ENCODE measurements at regions not wholly inside any gene's neighbourhood (a gene's known extent, or its start where the extent isn't known, plus 50 kb on each side); places are given as distances from the start of the nearest gene placed in this dataset.

DNA sequence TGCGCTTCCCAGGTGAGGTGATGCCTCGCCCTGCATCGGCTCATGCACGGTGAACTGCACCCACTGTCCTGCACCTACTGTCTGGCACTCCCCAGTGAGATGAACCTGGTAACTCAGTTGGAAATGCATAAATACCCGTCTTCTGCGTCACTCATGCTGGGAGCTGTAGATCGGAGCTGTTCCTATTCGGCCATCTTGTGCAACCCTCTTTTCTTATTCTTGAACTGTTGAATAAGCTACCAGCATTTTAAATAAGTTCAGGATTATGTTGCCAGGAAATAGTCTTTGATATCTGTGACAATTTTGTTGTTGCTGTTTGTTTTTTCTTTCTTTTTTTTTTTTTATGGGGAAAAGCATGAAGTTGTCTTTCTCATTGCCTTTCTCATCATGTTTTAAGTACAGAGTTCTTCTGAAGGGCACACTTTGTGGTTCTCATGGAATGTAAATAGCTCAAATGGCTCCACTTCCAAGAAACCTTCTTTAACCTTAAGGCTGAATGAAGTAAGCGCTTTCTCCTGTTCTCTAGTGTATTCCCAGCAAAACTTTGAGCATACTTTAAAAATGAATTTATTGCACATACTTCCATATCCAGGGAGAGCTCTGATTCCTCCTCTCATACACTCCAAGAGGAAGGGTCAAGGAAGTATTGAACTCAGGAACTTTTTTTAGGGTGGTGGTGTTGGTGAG lies 468.0 kb upstream of the TBL1XR1 start:
- WGBS = 96% methylated on average over 9 of the region's 9 CpGs
- Histone ChIP-seq H3K27ac (ENCODE audit: low read depth) (no peak overlapping the region), H3K36me3 (ENCODE audit: insufficient read depth) (no peaks in the 10 kb centered on the region), H3K4me1 (ENCODE audit: insufficient read depth) (no peaks in the 10 kb centered on the region), H3K4me3 (ENCODE audit: low read depth, low read length) (no peak overlapping the region)
- DNase-seq (ENCODE audit: extremely low spot score) = no peak

DNA sequence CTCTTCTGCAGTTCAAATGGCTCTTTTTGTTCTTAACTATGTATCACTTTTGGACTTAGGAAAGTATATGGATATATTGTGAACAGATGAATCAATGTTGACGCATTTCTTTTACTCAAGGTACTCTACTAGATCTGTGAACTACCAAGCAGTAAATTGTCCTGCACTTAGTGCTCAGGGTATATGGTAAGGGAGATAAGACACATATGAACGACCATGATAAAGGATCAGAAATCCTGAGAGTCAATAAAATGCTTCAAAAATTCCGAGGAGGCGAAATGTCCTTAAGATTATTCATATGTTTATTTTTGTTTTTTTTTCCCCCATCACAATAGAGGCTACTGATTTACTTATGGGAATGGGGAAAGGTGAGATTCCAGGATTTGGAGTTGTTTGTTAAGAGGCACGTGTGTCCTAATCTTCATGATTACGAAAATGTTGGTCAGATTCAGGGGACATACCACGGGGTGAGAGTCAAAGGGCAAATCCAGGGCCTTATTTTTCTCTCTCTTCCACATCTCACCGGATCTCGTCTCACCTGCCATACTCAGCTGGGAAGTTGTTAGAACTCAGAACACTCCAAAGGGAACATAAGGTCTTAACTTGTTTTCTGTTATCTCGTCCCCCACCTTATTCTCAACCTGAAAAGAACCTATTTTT lies 475.1 kb upstream of the TBL1XR1 start:
- Histone ChIP-seq H3K4me3 (ENCODE audit: low read depth, low read length) (no peak overlapping the region), H3K27ac (ENCODE audit: low read depth) (no peak overlapping the region), H3K36me3 (ENCODE audit: insufficient read depth) (no peaks in the 10 kb centered on the region), H3K4me1 (ENCODE audit: insufficient read depth) (no peaks in the 10 kb centered on the region)
- DNase-seq (ENCODE audit: extremely low spot score) = no peak
- WGBS = 89% methylated on average over 10 of the region's 10 CpGs

DNA sequence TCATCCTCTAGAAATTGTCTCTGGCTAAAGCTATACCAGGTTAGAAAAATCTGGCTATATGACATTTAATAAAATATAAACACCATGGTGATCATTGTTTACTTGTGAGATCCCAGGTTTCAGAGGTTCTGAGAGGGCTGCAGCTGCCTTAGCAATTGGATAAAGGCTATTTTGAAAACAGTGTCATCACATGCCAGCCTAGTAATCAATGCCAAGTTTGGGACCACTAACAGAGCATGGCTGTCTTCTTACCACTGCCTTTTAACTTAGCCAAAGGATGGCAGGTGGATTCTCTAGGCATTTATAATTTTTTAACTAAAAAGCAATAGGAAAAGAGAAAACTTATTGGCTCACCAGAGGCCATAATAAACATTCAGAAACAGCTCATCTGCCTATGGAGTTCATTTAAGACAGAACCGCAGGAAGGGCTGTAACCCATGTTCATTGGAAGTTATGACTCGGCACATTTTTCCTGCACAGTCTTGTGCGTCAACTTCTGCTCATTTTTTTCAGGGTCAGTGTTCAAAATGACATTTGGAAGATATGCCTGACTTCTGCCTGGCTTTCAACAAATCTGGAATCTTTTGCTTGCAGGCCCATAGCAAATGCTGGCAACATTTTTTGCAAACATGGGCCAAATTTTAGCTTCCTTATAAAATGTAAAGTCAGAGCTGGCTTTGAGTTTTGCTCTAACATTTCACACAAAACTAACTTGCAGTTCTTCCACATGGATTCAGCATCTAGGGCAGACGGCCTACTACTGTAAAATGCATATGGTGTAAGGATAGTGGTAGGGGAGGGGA lies 476.0 kb upstream of the TBL1XR1 start:
- Histone ChIP-seq H3K27ac (ENCODE audit: low read depth) (no peak overlapping the region), H3K4me3 (ENCODE audit: low read depth, low read length) (no peak overlapping the region), H3K4me1 (ENCODE audit: insufficient read depth) (no peaks in the 10 kb centered on the region), H3K36me3 (ENCODE audit: insufficient read depth) (no peaks in the 10 kb centered on the region)
- 41% methylated on average over 4 of the region's 4 CpGs for WGBS
- DNase-seq (ENCODE audit: extremely low spot score) = no peak

DNA sequence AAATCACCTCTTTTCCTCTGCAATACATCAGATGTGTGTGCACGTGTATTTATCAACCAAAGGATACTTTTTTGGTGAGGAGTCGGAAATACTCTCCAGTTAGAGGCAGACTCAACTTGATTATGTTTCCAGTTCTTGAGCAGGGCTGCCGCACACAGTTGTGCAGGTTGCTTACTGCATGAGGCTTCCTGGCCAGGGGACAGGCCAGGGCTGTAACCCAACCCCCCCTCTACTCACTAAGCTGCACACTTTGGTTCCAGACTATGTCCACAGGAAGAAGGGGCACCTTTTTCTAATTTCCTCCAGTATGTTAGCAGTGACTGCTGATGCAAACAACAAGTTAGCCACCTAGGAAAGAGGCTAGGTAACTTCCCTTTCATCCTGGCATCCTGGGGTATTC lies 476.9 kb upstream of the TBL1XR1 start:
- H3K27ac ChIP-seq (ENCODE audit: low read depth) = no peak overlapping the region
- no peak for DNase-seq (ENCODE audit: extremely low spot score)
- H3K4me1 ChIP-seq (ENCODE audit: insufficient read depth) = no peaks in the 10 kb centered on the region
- H3K4me3 ChIP-seq (ENCODE audit: low read depth, low read length) = no peak overlapping the region
- WGBS = 97% methylated on average over 3 of the region's 3 CpGs
- no peaks in the 10 kb centered on the region for H3K36me3 ChIP-seq (ENCODE audit: insufficient read depth)

DNA sequence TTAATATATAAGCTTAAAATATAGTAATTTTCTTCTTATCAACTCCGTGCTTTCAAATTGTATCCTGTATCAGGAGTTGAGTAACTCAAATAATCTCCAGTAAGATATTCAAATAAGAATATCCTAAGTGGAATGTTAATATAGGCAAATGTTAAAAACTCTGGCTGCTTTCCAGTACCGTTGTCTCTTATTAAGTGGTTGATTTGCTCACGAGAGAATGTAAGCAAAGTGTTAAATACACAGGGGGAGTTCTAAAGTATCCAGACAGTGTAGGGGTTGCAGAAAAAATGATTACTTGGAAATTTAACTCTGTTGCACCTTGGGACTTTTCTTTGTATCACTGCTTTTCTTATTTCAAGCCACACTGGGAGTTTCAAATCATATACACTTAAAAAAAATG lies 478.9 kb upstream of the TBL1XR1 start:
- no peak overlapping the region for H3K27ac ChIP-seq (ENCODE audit: low read depth)
- H3K4me1 ChIP-seq (ENCODE audit: insufficient read depth) = no peaks in the 10 kb centered on the region
- no peak overlapping the region for H3K4me3 ChIP-seq (ENCODE audit: low read depth, low read length)
- WGBS = 76% methylated on average over 3 of the region's 3 CpGs
- H3K36me3 ChIP-seq (ENCODE audit: insufficient read depth) = no peaks in the 10 kb centered on the region
- no peak for DNase-seq (ENCODE audit: extremely low spot score)

DNA sequence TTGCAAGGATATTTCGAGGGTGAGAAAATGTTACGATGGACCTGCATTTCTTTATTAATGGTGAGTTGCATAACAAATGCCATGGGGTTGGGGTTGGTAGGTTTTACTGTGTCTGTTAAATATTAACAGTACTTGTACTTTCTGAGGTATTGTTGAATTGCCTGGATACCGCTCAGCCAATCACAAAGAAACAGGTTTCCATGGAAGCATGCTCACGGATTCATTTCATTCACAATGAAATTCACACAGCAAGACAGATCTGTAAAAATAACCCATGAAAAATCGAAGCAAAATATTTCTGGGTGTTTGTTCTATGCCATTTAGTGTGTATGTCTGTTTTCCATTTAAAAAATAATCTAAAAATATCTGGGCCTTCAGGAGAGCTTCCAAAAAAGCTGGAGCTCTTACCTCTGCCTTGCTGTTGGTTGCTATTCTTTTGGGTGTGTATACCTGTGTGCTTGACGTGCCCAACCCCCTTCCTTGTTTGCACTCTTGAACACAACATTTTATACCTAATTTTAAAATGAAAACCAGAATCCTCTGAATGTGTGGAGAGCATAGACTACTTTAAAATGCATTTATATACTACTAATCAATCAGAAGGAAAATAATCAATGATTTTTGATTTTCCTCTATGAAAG lies 479.8 kb upstream of the TBL1XR1 start:
- 82% methylated on average over 6 of the region's 6 CpGs for WGBS
- H3K4me3 ChIP-seq (ENCODE audit: low read depth, low read length) = no peak overlapping the region
- no peaks in the 10 kb centered on the region for H3K4me1 ChIP-seq (ENCODE audit: insufficient read depth)
- no peak overlapping the region for H3K27ac ChIP-seq (ENCODE audit: low read depth)
- no peak for DNase-seq (ENCODE audit: extremely low spot score)
- no peaks in the 10 kb centered on the region for H3K36me3 ChIP-seq (ENCODE audit: insufficient read depth)

DNA sequence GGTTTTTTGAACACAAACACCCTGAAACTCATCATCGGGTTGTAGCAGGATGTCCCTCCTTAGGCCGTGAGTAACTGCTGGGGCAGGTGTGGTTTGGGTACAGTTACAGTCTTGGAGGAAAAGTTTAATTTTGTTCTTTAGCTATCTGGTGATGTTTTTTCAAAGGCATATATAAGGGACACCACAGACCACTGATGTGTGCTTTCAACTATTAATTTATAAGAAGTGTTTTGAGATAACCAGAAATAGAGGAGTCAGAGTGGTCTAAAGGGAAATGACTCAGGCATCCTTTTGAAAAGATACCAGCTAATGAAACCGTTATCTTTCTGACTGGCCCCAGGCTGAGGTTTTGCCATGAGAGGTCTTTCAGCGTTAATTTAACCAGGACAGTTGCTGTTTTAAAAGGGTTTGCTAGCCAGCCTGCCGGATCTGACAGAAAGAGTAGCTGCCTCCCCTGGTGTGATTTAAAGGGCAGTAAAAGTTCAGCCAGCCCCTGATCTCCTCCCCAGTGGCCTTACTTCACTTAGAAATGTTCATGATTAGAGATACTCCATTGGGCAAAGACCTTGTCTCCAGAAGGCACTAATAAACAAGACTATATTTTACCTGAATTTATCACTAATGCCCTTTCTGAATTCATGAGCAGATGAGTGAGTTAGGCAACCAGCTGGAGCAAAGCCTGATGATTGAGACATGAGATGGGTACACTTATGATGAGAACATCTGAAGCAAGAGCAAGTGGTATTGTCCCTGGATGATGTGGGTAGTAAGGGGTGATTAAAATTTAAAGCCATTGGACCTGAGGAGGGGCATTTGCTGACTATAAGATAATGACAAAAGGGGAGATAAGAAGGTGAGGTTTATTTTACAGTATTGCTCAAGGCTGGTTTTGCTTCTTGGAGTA lies 482.5 kb upstream of the TBL1XR1 start:
- DNase-seq (ENCODE audit: extremely low spot score) = no peak

DNA sequence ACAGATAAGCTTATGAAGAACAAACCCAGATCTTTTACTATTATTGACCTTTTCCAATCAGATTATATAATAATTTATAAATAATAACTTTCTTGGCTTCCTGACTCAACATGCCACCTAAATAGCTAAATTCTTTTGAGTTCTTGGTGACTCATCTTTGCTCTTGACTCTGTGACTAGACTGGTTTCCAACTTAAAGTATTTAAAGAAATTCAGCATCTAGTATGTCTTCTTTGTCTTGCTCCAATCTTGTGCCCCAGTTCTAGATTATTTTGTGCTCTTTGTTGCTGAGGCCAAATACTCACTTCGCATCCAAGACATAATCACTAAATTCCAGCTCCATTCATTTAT lies 483.2 kb upstream of the TBL1XR1 start:
- Histone ChIP-seq H3K4me1 (ENCODE audit: insufficient read depth) (no peaks in the 10 kb centered on the region), H3K36me3 (ENCODE audit: insufficient read depth) (no peaks in the 10 kb centered on the region), H3K4me3 (ENCODE audit: low read depth, low read length) (no peak overlapping the region), H3K27ac (ENCODE audit: low read depth) (no peak overlapping the region)
- WGBS = 98% methylated on average over 1 of the region's 1 CpG
- no peak for DNase-seq (ENCODE audit: extremely low spot score)

More for the DNA sequence above, 482.5 kb upstream of the TBL1XR1 start:
- no peak overlapping the region for H3K4me3 ChIP-seq (ENCODE audit: low read depth, low read length)
- 65% methylated on average over 5 of the region's 5 CpGs for WGBS
- no peaks in the 10 kb centered on the region for H3K4me1 ChIP-seq (ENCODE audit: insufficient read depth)
- no peak overlapping the region for H3K27ac ChIP-seq (ENCODE audit: low read depth)
- H3K36me3 ChIP-seq (ENCODE audit: insufficient read depth) = no peaks in the 10 kb centered on the region

DNA sequence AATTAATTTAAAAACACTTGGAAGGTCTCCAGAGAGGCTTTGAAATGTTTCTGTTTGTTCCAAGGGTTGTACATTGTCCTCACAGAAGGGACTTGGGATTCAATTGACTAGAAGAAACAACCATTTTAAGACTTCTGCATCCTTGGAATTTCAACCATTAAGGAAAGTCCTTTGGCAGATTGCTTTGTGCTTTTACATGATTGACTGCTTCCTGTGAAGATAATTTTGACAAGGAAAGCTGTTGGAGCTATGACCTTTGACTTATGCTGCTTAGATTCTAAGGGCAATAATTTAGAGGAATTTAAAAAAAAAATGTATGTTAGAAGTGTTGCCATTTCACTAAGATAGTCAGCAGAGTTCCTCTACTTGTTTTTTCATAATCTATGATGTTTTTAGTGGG lies 483.9 kb upstream of the TBL1XR1 start:
- Histone ChIP-seq H3K27ac (ENCODE audit: low read depth) (no peak overlapping the region), H3K4me1 (ENCODE audit: insufficient read depth) (no peaks in the 10 kb centered on the region), H3K36me3 (ENCODE audit: insufficient read depth) (no peaks in the 10 kb centered on the region), H3K4me3 (ENCODE audit: low read depth, low read length) (no peak overlapping the region)
- DNase-seq (ENCODE audit: extremely low spot score) = no peak

DNA sequence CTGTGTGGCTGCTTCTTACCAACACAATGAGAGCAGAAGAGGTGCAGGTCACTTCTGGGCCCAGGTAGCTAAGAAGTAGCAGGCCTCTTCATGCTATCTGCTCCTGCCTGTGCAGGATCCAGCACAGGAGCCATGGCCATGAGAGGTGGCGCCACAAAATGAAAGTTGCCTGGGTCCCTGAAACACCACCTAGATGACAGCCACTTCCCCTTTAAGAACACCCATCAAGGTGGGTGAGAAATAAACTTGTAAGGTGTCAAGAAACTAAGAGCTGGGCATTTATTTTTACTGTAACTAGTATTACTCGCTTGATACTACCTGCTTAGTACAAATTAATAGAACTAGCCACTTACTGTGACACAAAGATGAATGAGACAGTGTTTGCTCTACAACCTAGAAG lies 484.6 kb upstream of the TBL1XR1 start:
- Histone ChIP-seq H3K27ac (ENCODE audit: low read depth) (no peak overlapping the region), H3K4me3 (ENCODE audit: low read depth, low read length) (no peak overlapping the region), H3K36me3 (ENCODE audit: insufficient read depth) (no peaks in the 10 kb centered on the region), H3K4me1 (ENCODE audit: insufficient read depth) (no peaks in the 10 kb centered on the region)
- 50% methylated on average over 2 of the region's 2 CpGs for WGBS
- no peak for DNase-seq (ENCODE audit: extremely low spot score)

DNA sequence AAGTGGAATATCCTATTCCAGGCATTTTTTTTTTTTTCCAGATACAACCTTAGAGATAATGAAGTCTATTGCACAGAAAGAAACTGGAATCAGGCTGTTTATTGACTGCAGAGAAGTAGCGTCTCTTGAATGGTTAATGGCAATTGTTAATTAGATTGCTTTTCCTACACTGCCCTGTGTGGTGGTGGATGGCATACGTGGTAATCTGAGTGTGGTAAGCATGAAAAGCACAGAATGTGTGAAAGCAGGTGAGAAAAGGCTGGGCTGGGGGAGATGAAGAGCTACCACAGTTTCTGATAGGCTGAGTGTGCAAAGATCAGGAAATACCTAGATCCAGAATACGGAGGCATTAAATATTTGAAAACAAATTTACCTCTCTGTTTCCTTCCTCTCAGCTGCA lies 486.3 kb upstream of the TBL1XR1 start:
- 81% methylated on average over 3 of the region's 3 CpGs for WGBS
- Histone ChIP-seq H3K4me3 (ENCODE audit: low read depth, low read length) (no peak overlapping the region), H3K4me1 (ENCODE audit: insufficient read depth) (no peaks in the 10 kb centered on the region), H3K36me3 (ENCODE audit: insufficient read depth) (no peaks in the 10 kb centered on the region), H3K27ac (ENCODE audit: low read depth) (no peak overlapping the region)
- no peak for DNase-seq (ENCODE audit: extremely low spot score)

DNA sequence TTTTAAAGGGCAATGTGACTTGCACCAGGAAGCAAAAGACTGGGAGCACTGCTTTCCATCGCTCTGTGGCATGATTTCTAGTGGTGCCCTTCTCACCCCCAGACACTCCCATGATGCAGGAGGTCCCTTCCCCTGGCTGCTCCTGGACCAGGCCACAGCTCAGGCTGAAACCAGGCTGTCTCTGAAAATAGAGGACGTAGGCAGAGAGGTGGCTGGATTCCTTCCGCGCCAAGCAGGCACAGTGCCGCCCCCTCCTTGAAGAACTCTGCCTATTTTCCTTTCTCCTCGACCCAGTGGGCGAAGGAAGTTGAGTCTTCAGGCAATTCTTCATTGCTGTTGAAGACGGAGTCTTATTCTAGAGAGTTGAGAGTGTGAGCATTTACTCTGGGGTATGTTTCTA lies 489.4 kb upstream of the TBL1XR1 start:
- WGBS = 93% methylated on average over 8 of the region's 8 CpGs
- no peak for DNase-seq (ENCODE audit: extremely low spot score)
- Histone ChIP-seq H3K27ac (ENCODE audit: low read depth) (no peak overlapping the region), H3K4me1 (ENCODE audit: insufficient read depth) (no peaks in the 10 kb centered on the region), H3K4me3 (ENCODE audit: low read depth, low read length) (no peak overlapping the region), H3K36me3 (ENCODE audit: insufficient read depth) (no peaks in the 10 kb centered on the region)

DNA sequence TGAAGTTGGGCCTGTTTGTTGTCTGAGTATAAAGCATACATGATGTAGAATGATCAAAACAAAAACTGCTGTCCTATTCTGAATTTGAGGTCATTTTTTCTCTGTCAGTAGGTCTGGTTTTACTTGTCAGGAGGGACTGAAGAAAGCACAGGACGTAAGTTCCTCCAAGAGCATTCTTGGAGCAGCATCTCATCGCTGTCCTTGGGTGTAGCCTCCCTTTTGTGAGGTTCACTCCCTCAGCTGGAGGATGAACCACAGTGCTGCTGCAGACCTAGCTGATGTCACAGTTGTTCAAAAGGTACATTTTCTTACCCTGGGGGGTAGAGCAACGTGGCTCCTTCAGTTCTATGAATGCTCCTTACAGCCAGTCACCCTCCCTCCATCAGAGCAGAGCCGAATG lies 490.0 kb upstream of the TBL1XR1 start:
- H3K27ac ChIP-seq (ENCODE audit: low read depth) = no peak overlapping the region
- no peak overlapping the region for H3K4me3 ChIP-seq (ENCODE audit: low read depth, low read length)
- WGBS = 95% methylated on average over 4 of the region's 4 CpGs
- no peak for DNase-seq (ENCODE audit: extremely low spot score)
- no peaks in the 10 kb centered on the region for H3K4me1 ChIP-seq (ENCODE audit: insufficient read depth)
- H3K36me3 ChIP-seq (ENCODE audit: insufficient read depth) = no peaks in the 10 kb centered on the region

All from urinary bladder (tissue), 3 donors.